ENCODE measurements at regions not wholly inside any gene's neighbourhood (a gene's known extent, or its start where the extent isn't known, plus 50 kb on each side); places are given as distances from the start of the nearest gene placed in this dataset.
"Not testable (repeated sequence)": the region's sequence is repeated elsewhere in the genome, so short reads cannot be mapped to it uniquely, and the experiment has no call there.

- TF ChIP-seq ZSCAN18 (tag by site-specific recombination; IDR thresholded peaks at IDR 0.05) (no peak), ZNF155 (tag by site-specific recombination; IDR thresholded peaks at IDR 0.05) (no peak), MZF1 (tag by site-specific recombination; IDR thresholded peaks at IDR 0.05; ENCODE audit: borderline replicate concordance) (no peak)
- TF ChIP-seq, protein P1, sequence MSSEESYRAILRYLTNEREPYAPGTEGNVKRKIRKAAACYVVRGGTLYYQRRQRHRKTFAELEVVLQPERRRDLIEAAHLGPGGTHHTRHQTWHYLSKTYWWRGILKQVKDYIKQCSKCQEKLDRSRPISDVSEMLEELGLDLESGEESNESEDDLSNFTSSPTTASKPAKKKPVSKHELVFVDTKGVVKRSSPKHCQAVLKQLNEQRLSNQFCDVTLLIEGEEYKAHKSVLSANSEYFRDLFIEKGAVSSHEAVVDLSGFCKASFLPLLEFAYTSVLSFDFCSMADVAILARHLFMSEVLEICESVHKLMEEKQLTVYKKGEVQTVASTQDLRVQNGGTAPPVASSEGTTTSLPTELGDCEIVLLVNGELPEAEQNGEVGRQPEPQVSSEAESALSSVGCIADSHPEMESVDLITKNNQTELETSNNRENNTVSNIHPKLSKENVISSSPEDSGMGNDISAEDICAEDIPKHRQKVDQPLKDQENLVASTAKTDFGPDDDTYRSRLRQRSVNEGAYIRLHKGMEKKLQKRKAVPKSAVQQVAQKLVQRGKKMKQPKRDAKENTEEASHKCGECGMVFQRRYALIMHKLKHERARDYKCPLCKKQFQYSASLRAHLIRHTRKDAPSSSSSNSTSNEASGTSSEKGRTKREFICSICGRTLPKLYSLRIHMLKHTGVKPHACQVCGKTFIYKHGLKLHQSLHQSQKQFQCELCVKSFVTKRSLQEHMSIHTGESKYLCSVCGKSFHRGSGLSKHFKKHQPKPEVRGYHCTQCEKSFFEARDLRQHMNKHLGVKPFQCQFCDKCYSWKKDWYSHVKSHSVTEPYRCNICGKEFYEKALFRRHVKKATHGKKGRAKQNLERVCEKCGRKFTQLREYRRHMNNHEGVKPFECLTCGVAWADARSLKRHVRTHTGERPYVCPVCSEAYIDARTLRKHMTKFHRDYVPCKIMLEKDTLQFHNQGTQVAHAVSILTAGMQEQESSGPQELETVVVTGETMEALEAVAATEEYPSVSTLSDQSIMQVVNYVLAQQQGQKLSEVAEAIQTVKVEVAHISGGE (tag by site-specific recombination; conservative IDR thresholded peaks at IDR 0.05; ENCODE audit: low read depth) = no peak
These were observed 105.9 kb downstream of the MOBP start (continued) for GRCh38 chr3:39573392-39573791.

- ChIA-PET POLR2A (no interaction called here), CTCF (interaction anchor here (0.6 to 0.7 kb wide), 3 partner anchors 35 to 235 kb away, joined by 3 read pairs; no protein-coding TSS in a partner anchor)
- TF ChIP-seq WT1 (tag by site-specific recombination; IDR thresholded peaks at IDR 0.05) = no peak
- no peak for TF ChIP-seq HOXD13 (CRISPR knock-in tag; IDR thresholded peaks at IDR 0.05; ENCODE audit: borderline replicate concordance)
- TF ChIP-seq ZFHX2 (tag by site-specific recombination; conservative IDR thresholded peaks at IDR 0.05) = no peak
- no peak for TF ChIP-seq PRDM1 (tag by site-specific recombination; IDR thresholded peaks at IDR 0.05)
- TF ChIP-seq ZNF37A (tag by site-specific recombination; IDR thresholded peaks at IDR 0.05) = no peak
- no peak for TF ChIP-seq GFI1B (tag by site-specific recombination; IDR thresholded peaks at IDR 0.05)
- TF ChIP-seq, protein P2, sequence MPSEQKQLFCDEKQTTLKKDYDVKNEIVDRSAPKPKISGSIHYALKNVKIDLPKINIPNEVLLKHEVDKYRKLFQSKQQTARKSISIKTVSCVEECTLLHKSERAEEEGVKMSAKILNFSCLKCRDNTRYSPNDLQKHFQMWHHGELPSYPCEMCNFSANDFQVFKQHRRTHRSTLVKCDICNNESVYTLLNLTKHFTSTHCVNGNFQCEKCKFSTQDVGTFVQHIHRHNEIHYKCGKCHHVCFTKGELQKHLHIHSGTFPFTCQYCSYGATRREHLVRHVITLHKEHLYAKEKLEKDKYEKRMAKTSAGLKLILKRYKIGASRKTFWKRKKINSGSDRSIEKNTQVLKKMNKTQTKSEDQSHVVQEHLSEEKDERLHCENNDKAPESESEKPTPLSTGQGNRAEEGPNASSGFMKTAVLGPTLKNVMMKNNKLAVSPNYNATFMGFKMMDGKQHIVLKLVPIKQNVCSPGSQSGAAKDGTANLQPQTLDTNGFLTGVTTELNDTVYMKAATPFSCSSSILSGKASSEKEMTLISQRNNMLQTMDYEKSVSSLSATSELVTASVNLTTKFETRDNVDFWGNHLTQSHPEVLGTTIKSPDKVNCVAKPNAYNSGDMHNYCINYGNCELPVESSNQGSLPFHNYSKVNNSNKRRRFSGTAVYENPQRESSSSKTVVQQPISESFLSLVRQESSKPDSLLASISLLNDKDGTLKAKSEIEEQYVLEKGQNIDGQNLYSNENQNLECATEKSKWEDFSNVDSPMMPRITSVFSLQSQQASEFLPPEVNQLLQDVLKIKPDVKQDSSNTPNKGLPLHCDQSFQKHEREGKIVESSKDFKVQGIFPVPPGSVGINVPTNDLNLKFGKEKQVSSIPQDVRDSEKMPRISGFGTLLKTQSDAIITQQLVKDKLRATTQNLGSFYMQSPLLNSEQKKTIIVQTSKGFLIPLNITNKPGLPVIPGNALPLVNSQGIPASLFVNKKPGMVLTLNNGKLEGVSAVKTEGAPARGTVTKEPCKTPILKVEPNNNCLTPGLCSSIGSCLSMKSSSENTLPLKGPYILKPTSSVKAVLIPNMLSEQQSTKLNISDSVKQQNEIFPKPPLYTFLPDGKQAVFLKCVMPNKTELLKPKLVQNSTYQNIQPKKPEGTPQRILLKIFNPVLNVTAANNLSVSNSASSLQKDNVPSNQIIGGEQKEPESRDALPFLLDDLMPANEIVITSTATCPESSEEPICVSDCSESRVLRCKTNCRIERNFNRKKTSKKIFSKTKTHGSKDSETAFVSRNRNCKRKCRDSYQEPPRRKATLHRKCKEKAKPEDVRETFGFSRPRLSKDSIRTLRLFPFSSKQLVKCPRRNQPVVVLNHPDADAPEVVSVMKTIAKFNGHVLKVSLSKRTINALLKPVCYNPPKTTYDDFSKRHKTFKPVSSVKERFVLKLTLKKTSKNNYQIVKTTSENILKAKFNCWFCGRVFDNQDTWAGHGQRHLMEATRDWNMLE (tag by site-specific recombination; conservative IDR thresholded peaks at IDR 0.05; ENCODE audit: low read depth) = no peak
- no peak for TF ChIP-seq ZNF658 (tag by site-specific recombination; IDR thresholded peaks at IDR 0.05)
- TF ChIP-seq YY1 (tag by site-specific recombination; IDR thresholded peaks at IDR 0.05) = no peak
- TF ChIP-seq, protein P3, sequence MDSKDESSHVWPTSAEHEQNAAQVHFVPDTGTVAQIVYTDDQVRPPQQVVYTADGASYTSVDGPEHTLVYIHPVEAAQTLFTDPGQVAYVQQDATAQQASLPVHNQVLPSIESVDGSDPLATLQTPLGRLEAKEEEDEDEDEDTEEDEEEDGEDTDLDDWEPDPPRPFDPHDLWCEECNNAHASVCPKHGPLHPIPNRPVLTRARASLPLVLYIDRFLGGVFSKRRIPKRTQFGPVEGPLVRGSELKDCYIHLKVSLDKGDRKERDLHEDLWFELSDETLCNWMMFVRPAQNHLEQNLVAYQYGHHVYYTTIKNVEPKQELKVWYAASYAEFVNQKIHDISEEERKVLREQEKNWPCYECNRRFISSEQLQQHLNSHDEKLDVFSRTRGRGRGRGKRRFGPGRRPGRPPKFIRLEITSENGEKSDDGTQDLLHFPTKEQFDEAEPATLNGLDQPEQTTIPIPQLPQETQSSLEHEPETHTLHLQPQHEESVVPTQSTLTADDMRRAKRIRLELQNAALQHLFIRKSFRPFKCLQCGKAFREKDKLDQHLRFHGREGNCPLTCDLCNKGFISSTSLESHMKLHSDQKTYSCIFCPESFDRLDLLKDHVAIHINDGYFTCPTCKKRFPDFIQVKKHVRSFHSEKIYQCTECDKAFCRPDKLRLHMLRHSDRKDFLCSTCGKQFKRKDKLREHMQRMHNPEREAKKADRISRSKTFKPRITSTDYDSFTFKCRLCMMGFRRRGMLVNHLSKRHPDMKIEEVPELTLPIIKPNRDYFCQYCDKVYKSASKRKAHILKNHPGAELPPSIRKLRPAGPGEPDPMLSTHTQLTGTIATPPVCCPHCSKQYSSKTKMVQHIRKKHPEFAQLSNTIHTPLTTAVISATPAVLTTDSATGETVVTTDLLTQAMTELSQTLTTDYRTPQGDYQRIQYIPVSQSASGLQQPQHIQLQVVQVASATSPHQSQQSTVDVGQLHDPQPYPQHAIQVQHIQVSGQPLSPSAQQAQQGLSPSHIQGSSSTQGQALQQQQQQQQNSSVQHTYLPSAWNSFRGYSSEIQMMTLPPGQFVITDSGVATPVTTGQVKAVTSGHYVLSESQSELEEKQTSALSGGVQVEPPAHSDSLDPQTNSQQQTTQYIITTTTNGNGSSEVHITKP (tag by site-specific recombination; IDR thresholded peaks at IDR 0.05) = no peak
- TF ChIP-seq ZSCAN23 (tag by site-specific recombination; IDR thresholded peaks at IDR 0.05) = no peak
- no peak for TF ChIP-seq ZSCAN16 (tag by site-specific recombination; IDR thresholded peaks at IDR 0.05)
- no peak for TF ChIP-seq ZNF184 (tag by site-specific recombination; IDR thresholded peaks at IDR 0.05)
- H3K4me3 ChIP-seq (ENCODE audit: low read depth, low read length) = no peak overlapping the region
- no peak overlapping the region for H3K27ac ChIP-seq (ENCODE audit: extremely low read depth, low read depth, low read length)
- H3K9me3 ChIP-seq (ENCODE audit: control insufficient read depth, insufficient read depth, low read depth, low read length) = no peaks in the 10 kb centered on the region
- no peaks in the 10 kb centered on the region for H3K4me1 ChIP-seq (ENCODE audit: control insufficient read depth, insufficient read depth, low read length)
- H3K36me3 ChIP-seq (ENCODE audit: control insufficient read depth in 2 of 2, insufficient read depth in 1 of 2, low read length in 2 of 2) = no peaks in the 10 kb centered on the region
These were observed 110.1 kb downstream of the MOBP start for GRCh38 chr3:39577541-39577940.

GRCh38 chr3:39586215-39586614 is 118.7 kb downstream of the MOBP start:
- CTCF ChIA-PET; H3K27ac ChIP-seq (ENCODE audit: extremely low read depth, low read depth, low read length); H3K36me3 ChIP-seq (ENCODE audit: control insufficient read depth in 2 of 2, insufficient read depth in 1 of 2, low read length in 2 of 2); H3K4me3 ChIP-seq (ENCODE audit: low read depth, low read length); H3K4me1 ChIP-seq (ENCODE audit: control insufficient read depth, insufficient read depth, low read length); H3K9me3 ChIP-seq (ENCODE audit: control insufficient read depth, insufficient read depth, low read depth, low read length); POLR2A ChIA-PET: not testable (repeated sequence)
